OCI-LY3 (cell line): ENCODE measurements at regions not wholly inside any gene's neighbourhood (a gene's known extent, or its start where the extent isn't known, plus 50 kb on each side); places are given as distances from the start of the nearest gene placed in this dataset.

Experiments
- H2AFZ ChIP-seq: fragments of 200-600, 300-600 bp; shearing (Covaris generic); 2 replicates; pipeline ENCODE4 v1.6.0; 2014; ENCODE audit warnings: antibody characterized with exemption, low read depth, low read length
- H3K27ac ChIP-seq: fragments of 200-600, 300-600 bp; sonication (generic); 2 replicates; pipeline ENCODE4 v1.5.1; 2014; ENCODE audit warnings: mild to moderate bottlenecking, low read length, moderate library complexity, mixed read lengths
- H3K27me3 ChIP-seq: fragments of 200-600, 300-600 bp; sonication (generic); 2 replicates; pipeline ENCODE4 v1.6.1; 2014; ENCODE audit warnings: low read depth, low read length, mixed read lengths
- H3K36me3 ChIP-seq: fragments of 200-600, 300-600 bp; sonication (generic); replicated peaks from 2 replicates; pipeline ENCODE3; 2014; ENCODE audit warnings: low read depth, low read length, mixed read lengths
- H3K4me1 ChIP-seq: fragments of 300-600, 200-600 bp; sonication (generic); 2 replicates; pipeline ENCODE4 v1.6.1; 2014; ENCODE audit warnings: low read length, mixed read lengths
- H3K4me2 ChIP-seq: fragments of 200-600, 300-600 bp; sonication (generic); 2 replicates; pipeline ENCODE4 v1.6.1; 2014; ENCODE audit warnings: low read length, mixed read lengths
- H3K4me3 ChIP-seq: fragments of 300-600, 200-600 bp; sonication (generic); 2 replicates; pipeline ENCODE4 v1.5.1; 2014; ENCODE audit warnings: antibody characterized with exemption, mild to moderate bottlenecking, low read length, moderate library complexity
- H3K79me2 ChIP-seq: fragments of 300-600, 200-600 bp; shearing (Covaris generic); 2 replicates; pipeline ENCODE4 v1.6.1; 2014; ENCODE audit warnings: mild to moderate bottlenecking, low read length, mixed read lengths
- H3K9ac ChIP-seq: fragments of 300-600, 200-600 bp; shearing (Covaris generic); 2 replicates; pipeline ENCODE4 v1.6.0; 2014; ENCODE audit warnings: mild to moderate bottlenecking, low read length, moderate library complexity
- H3K9me3 ChIP-seq: fragments of 200-600, 300-600 bp; shearing (Covaris generic); 2 replicates; pipeline ENCODE4 v1.6.1; 2014; ENCODE audit warnings: low read length, mixed read lengths; ENCODE audit not compliant: insufficient read depth
- H4K20me1 ChIP-seq: fragments of 200-600, 300-600 bp; sonication (generic); 2 replicates; pipeline ENCODE4 v1.6.1; 2016; ENCODE audit warnings: low read length, mixed read lengths; ENCODE audit not compliant: insufficient read depth
- EZH2phosphoT487 ChIP-seq: fragments of 200-600 bp; shearing (Covaris generic); IDR thresholded peaks from 2 replicates; pipeline ENCODE4 v1.6.1; 2018; ENCODE audit warnings: antibody characterized with exemption, mixed run types, low read depth
- TF ChIP-seq, protein P1 (sequence below): fragments of 200-600, 300-600 bp; sonication (generic); IDR thresholded peaks from 2 replicates; pipeline ENCODE4 v1.5.1; 2014; ENCODE audit warnings: antibody characterized with exemption, low read length, low read depth

DNA sequence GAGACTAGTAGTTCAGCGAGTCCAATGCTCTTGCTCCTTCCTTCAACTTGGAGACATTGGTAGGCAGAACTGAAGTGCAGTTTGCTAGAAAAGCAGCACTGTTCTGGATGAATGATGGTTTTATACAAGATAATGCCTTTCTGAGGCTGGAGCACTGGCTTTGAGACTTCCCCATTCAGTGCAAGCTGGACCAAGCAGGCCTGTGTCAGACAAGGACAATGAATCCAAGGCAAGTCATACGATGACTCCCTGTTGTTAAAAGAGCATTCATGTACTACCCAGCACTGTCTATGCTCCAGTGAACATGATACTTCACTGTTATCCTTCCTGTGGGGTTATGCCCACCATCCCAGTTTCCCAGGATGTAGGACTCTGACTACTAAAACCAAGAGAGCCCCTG is 242.3 kb upstream of the RAG2 start:
- H3K9ac ChIP-seq, result no peak overlapping the region

GRCh38 chr11:36837831-36838437 is 239.9 kb upstream of the RAG2 start:
- Histone ChIP-seq H3K27ac (no peak overlapping the region), H3K4me3 (no peak overlapping the region), H3K36me3 (no peaks in the 10 kb centered on the region), H4K20me1 (no peaks in the 10 kb centered on the region), H3K4me1 (no peaks in the 10 kb centered on the region), H3K79me2 (no peaks in the 10 kb centered on the region), H3K9me3 (no peaks in the 10 kb centered on the region), H3K4me2 (no peak overlapping the region), H3K27me3 (peaks cover 5% of the 10 kb centered on the region; the same call in 1 of the 2 replicates), H3K9ac (no peak overlapping the region), H2AFZ (no peak overlapping the region)
- no peak for TF ChIP-seq EZH2phosphoT487
- TF ChIP-seq, protein P1, sequence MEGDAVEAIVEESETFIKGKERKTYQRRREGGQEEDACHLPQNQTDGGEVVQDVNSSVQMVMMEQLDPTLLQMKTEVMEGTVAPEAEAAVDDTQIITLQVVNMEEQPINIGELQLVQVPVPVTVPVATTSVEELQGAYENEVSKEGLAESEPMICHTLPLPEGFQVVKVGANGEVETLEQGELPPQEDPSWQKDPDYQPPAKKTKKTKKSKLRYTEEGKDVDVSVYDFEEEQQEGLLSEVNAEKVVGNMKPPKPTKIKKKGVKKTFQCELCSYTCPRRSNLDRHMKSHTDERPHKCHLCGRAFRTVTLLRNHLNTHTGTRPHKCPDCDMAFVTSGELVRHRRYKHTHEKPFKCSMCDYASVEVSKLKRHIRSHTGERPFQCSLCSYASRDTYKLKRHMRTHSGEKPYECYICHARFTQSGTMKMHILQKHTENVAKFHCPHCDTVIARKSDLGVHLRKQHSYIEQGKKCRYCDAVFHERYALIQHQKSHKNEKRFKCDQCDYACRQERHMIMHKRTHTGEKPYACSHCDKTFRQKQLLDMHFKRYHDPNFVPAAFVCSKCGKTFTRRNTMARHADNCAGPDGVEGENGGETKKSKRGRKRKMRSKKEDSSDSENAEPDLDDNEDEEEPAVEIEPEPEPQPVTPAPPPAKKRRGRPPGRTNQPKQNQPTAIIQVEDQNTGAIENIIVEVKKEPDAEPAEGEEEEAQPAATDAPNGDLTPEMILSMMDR, result no peak

More for the DNA sequence above, 242.3 kb upstream of the RAG2 start:
- Histone ChIP-seq H3K36me3 (no peaks in the 10 kb centered on the region), H3K9me3 (no peaks in the 10 kb centered on the region), H2AFZ (no peak overlapping the region), H3K79me2 (no peaks in the 10 kb centered on the region), H3K4me1 (no peaks in the 10 kb centered on the region), H4K20me1 (no peaks in the 10 kb centered on the region), H3K27me3 (peaks cover 5% of the 10 kb centered on the region; the same call in 1 of the 2 replicates), H3K4me3 (no peak overlapping the region), H3K4me2 (no peak overlapping the region), H3K27ac (no peak overlapping the region)
- TF ChIP-seq, protein P1, result no peak
- no peak for TF ChIP-seq EZH2phosphoT487

GRCh38 chr11:36825251-36825650 is 227.2 kb upstream of the RAG2 start:
- no peak overlapping the region for H3K4me3 ChIP-seq
- TF ChIP-seq EZH2phosphoT487, result no peak
- TF ChIP-seq, protein P1, result no peak
- H3K4me2 ChIP-seq, result no peak overlapping the region
- no peaks in the 10 kb centered on the region for H3K79me2 ChIP-seq
- no peak overlapping the region for H3K27ac ChIP-seq
- H3K9me3 ChIP-seq, result no peaks in the 10 kb centered on the region
- H3K4me1 ChIP-seq, result peaks cover 14% of the 10 kb centered on the region
- H3K36me3 ChIP-seq, result no peaks in the 10 kb centered on the region
- H3K9ac ChIP-seq, result no peak overlapping the region
- peaks cover 47% of the 10 kb centered on the region for H3K27me3 ChIP-seq
- H4K20me1 ChIP-seq, result no peaks in the 10 kb centered on the region
- no peak overlapping the region for H2AFZ ChIP-seq

DNA sequence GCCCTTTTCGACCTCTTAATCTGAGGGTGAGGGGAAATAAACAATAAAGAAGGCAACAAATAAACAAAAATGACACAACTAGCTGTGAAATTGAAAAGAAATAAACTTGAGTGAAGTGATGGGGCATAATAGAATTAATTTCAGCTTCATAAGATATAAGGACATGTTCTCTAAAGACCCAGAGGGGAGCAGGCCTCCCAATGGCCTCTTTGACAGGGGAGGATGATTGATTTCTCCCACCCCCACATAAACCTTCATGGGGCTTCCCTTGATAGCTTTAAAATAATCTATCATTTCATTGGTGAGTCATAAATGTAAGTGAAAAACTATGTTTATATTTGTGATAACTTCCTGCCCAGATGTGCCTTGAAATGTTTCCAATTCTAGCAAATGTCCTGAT is 226.3 kb upstream of the RAG2 start:
- H3K4me2 ChIP-seq, result no peak overlapping the region
- no peak overlapping the region for H3K27ac ChIP-seq
- H3K4me3 ChIP-seq, result no peak overlapping the region
- H4K20me1 ChIP-seq, result no peaks in the 10 kb centered on the region
- TF ChIP-seq EZH2phosphoT487, result no peak
- TF ChIP-seq, protein P1, result no peak
- H3K4me1 ChIP-seq, result peaks cover 14% of the 10 kb centered on the region
- H3K9me3 ChIP-seq, result no peaks in the 10 kb centered on the region
- no peak overlapping the region for H2AFZ ChIP-seq
- H3K9ac ChIP-seq, result no peak overlapping the region
- no peaks in the 10 kb centered on the region for H3K79me2 ChIP-seq
- H3K27me3 ChIP-seq, result peaks cover 45% of the 10 kb centered on the region
- no peaks in the 10 kb centered on the region for H3K36me3 ChIP-seq
